Activated CD8-positive, alpha-beta memory T cell treated with anti-CD3 and anti-CD28 coated beads, Interleukin-2, amount 50 U/mL, for 1 hour (primary cell): ENCODE measurements at regions not wholly inside any gene's neighbourhood (a gene's known extent, or its start where the extent isn't known, plus 50 kb on each side); places are given as distances from the start of the nearest gene placed in this dataset.

ENCODE experiments used
- DNase-seq: peaks from one replicate; pipeline ENCODE4 v3.0.0-alpha.2; 2020; ENCODE audit errors: extremely low read depth

GRCh38 chr16:80489173-80489572 is 51.6 kb upstream of the DYNLRB2 start:
- no peak for DNase-seq

DNA sequence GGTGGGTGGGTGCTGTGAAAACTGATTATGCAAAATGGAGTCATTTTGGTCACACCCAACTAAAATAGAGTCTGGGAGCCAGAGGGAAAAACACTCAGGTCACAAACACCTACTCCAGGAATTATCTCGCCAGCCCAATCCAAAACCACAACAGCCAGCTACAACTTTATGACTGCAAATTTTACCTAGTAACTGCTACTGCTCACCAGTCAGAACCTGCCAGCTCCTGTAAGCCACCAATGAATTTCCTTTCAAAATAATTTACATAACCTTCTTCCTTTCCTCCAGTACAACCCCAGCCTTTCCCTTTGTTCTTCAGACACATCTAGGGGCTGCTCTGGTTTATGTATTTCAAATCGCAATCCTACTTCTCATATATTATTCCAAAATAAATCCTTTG is 52.6 kb upstream of the DYNLRB2 start:
- no peak for DNase-seq

DNA sequence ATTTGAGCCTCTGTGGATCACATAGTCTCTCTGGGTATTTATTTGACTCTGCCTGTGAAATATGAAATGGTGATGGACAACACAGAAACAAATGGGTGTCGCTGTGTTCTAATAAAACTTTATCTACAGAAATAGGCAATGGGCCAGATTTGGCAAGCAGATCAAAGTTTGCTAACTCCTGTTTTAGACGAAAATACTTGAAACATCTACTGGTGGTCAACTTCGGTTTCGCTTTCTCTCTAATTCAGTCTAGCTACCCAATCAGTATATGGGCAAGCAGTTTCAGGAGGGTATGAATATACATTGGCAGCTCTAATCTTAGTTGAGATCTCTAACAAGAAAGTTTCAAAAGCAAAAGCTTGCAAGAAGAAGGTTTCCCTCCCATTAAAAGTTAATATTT is 60.1 kb upstream of the DYNLRB2 start:
- no peak for DNase-seq

- no peak for DNase-seq
Measured at GRCh38 chr16:80477838-80478237, 63.0 kb upstream of the DYNLRB2 start.

GRCh38 chr16:80468029-80468428 is 72.8 kb upstream of the DYNLRB2 start:
- no peak for DNase-seq

- peak; percentile 4 for DNase-seq
Measured at GRCh38 chr16:80466024-80466987, 74.5 kb upstream of the DYNLRB2 start.

DNA sequence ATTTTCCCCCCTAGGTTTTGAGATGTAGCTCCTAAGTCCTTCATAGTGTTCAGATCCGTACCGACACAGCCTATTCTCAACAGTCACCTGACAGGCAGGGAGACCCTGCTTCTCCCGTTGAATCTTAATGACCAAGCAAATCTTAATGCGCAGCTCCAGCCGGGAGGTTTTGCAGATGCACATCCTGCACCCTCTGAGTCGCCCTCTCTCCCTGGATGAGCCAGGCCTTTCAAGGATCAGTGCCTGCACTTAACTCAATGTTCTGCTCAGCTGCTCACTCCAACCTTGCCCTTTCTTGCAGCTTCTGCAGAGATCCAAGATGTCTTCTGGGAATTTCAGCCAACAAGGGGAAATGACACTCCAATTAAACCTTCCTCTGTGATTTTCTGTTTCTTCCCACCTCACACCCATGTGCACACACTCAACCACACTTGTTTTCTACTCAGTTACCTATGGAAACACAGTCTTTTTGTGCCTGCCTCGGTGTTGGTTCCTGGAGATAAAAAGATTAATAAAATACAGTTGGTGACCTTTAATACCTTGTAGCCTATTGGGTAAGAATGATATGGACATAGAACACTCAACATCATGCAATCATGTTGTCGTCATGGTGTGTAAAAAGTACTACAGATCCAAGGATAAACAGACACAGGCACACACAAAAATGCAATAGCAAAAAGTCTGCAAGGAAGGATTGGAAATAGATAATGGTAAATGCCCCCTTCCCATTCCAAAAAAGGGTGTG is 76.9 kb upstream of the DYNLRB2 start:
- no peak for DNase-seq

DNA sequence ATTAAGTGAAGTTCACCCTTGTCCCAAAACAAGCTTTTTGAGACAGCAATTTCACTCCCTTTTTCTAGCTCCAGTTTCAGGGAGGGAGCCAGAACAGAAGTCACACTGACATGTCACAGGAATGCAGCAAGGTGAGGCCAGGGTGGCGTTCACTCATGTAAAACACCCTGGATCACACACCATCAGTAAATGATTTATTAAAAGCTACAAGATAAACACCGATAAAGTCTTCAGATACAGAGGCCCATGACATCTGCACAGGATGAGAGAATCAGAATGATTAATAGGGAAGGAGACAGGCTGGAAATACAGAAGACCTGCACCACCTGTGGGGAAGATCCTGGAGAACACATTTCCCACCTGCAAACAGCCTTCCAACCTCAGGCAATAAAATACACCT is 77.5 kb upstream of the DYNLRB2 start:
- no peak for DNase-seq

- no peak for DNase-seq
Measured at GRCh38 chr16:80462917-80463316, 77.9 kb upstream of the DYNLRB2 start.

DNA sequence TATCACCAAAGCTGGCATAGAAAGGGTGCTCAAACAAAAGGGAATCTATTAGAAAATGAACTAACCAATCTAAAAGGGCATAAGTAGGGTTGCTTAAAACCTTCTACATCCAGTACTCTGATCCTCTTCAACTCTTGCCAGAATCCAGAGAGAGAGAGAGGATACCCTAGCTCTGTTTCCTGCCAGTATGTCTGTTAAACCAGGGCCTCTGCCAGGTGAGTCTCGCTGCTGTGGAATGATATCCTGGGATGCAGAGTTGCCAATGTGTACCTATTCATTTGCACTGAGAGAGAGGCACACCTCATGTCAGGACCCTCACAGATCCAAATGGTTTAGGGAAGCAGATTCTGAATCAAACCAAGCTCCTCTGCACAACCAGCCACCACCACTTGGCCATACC is 79.8 kb upstream of the DYNLRB2 start:
- no peak for DNase-seq

- DNase-seq: no peak
Measured at GRCh38 chr16:80459966-80460365, 80.8 kb upstream of the DYNLRB2 start.

DNA sequence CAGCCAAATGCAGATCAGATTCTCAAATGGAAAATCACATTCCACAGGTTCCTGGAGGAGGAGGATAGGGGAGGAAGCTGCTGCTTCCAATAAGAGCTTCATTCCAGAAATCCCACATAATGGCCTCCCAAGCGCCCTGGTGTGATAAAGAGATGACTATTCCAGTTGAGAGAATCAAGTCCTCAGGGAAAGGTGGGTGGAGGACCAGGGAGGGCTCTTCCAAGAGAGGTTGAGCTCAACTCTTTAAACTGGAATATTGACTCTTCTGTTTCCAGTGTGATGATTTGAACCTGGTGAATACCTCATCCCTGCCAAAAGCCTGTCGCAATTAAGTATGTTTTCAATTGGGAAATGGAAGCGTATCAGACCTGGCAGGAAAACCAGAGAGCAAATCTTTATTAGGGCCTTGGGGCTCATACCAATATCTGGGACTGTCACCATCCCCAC is 81.4 kb upstream of the DYNLRB2 start:
- DNase-seq: no peak

- DNase-seq: no peak
Measured at GRCh38 chr16:80457871-80458270, 82.9 kb upstream of the DYNLRB2 start.

GRCh38 chr16:80454802-80455201 is 86.0 kb upstream of the DYNLRB2 start:
- no peak for DNase-seq

DNA sequence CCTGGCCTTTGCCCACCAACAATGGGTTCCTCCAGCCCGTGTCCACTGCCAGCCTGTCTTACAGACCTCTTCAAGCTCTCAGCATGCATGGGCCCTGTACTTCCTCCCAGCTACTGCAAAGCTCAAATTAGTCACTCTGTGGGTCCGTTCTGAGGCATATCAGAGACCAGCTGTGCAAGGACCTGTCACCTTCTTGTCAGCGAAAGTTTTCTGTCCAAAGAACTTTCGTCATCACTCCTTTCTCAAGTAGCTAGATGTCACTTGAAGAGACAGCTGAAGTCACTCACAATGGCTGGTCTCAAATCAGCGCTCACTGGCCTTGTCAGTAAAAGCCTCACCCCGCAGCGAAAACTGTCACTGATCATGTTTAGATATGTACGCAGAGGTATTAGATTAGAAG is 91.4 kb upstream of the DYNLRB2 start:
- no peak for DNase-seq

DNA sequence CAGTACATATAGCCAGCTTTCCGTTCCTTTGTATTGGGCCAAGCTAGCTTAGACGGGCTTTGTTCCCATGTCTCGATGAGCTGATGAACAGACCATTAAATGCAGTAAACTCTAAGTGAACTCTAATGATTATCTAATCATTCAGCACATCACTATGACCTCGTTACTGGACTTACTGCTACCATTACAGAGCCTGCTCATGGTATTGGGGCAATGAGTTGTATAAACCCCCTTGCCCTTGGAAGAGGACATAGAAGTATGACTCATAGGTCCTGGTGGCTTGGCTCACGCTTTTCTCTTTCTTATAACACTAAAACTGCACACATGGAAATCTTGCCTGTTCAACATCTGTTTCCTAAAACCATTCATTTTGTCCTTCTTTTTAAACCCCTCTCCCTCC is 93.6 kb upstream of the DYNLRB2 start:
- no peak for DNase-seq

DNA sequence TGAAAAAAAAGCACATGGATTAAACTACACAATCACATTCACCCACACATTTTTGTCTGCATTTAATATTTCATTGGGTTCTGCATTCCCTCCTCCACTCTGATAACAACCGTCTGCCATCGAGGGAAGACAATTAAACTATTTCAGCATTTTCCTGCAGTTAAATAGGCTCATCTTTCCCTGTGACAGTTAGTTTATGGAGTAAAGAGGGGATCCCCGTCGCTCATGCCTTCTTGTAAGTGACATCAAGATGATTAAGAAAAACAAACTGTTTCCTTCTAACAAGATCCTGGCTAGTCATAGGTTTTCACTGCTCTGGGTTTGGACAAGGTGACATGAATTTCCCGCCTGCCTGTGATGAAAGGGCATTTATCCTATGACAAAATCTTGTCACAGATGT is 98.0 kb upstream of the DYNLRB2 start:
- no peak for DNase-seq

DNA sequence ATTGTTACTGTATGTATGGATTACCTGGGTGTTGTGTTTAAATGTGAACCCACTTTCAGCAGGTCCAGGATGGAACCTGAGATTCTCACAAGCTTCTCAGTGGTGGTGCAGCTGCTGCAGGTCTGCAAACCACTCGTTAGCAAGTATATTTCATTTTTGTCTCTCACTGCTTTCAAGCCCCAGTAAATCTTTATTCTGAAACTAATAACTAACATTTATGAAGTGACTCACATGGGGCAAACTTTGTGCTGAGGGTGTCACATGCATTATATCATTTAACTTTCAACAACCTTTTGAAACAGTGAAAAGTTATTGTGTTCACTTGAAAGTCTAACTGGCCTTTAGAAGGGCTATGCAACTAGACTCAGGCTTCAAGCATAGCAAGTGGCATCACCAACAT is 98.9 kb upstream of the DYNLRB2 start:
- no peak for DNase-seq

DNA sequence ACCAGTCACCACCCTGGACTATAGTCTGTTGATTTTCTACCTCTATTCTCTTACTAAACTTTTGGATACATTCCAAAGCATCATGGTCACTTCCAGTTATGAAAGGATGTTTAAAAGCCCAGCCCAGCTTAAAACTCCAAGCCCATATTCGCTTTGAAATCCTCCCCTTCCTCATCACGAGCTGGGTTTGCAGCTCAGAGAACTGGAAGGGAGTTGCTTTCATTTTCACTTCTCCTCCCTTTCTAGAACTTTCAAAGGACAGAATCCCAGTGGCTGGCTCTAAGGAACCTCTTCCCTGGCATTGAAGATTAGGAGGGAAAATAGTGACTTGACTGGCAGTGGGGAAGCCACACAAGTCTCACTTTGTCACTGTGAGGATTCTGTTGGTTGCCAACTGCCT is 100.1 kb upstream of the DYNLRB2 start:
- DNase-seq: no peak

- no peak for DNase-seq
Measured at GRCh38 chr16:80437707-80438106, 103.1 kb upstream of the DYNLRB2 start.

DNA sequence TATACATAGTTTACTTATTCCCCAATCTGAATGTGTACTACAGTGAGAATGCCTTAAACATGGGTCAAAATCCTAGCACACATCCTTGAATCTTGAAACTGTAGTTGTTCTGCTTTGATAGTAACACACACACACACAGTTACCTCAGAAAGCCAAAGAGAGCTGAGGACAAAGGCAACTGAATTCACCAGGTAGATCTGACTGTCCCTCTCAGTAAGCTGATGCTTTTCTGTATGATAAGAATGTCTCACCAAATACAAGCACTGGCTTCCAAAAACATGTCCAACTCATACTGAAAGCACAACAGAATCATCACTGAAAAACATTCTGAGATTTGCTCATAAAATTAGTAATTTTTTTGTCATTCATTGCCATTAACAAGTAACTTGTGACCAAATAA is 104.3 kb upstream of the DYNLRB2 start:
- DNase-seq: no peak

GRCh38 chr16:80433623-80434022 is 107.2 kb upstream of the DYNLRB2 start:
- no peak for DNase-seq

DNA sequence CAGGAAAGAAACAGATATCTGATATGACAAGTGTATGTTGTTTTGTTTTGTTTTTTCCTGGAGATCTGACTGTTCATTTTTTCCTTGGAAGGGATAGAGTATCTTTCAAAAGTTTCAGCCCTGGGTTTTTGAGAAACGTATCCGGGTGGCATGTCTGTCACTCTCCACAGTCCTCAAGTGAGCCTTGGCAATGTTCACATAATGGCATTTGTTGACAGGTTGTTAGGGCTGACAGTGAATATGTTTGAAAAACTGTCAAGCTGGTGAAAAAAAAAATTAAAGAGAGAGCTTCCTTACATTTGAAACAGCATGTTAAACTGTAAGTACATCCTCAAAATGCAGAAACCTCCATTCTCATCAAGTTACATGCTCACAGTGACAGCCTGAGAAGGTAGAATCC is 113.0 kb upstream of the DYNLRB2 start:
- no peak for DNase-seq
